ENCODE measurements at regions not wholly inside any gene's neighbourhood (a gene's known extent, or its start where the extent isn't known, plus 50 kb on each side); places are given as distances from the start of the nearest gene placed in this dataset.

- TF ChIP-seq, protein P1, sequence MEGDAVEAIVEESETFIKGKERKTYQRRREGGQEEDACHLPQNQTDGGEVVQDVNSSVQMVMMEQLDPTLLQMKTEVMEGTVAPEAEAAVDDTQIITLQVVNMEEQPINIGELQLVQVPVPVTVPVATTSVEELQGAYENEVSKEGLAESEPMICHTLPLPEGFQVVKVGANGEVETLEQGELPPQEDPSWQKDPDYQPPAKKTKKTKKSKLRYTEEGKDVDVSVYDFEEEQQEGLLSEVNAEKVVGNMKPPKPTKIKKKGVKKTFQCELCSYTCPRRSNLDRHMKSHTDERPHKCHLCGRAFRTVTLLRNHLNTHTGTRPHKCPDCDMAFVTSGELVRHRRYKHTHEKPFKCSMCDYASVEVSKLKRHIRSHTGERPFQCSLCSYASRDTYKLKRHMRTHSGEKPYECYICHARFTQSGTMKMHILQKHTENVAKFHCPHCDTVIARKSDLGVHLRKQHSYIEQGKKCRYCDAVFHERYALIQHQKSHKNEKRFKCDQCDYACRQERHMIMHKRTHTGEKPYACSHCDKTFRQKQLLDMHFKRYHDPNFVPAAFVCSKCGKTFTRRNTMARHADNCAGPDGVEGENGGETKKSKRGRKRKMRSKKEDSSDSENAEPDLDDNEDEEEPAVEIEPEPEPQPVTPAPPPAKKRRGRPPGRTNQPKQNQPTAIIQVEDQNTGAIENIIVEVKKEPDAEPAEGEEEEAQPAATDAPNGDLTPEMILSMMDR (conservative IDR thresholded peaks at IDR 0.05; ENCODE audit: low read depth, low read length): no peak
- TF ChIP-seq EZH2 (IDR thresholded peaks at IDR 0.05; ENCODE audit: borderline replicate concordance, low read depth, low read length, poor library complexity, severe bottlenecking): no peak
Observed at GRCh38 chr5:173474881-173475287, 141.6 kb downstream of the BOD1 start.
